ENCODE measurements at regions not wholly inside any gene's neighbourhood (a gene's known extent, or its start where the extent isn't known, plus 50 kb on each side); places are given as distances from the start of the nearest gene placed in this dataset.

DNA sequence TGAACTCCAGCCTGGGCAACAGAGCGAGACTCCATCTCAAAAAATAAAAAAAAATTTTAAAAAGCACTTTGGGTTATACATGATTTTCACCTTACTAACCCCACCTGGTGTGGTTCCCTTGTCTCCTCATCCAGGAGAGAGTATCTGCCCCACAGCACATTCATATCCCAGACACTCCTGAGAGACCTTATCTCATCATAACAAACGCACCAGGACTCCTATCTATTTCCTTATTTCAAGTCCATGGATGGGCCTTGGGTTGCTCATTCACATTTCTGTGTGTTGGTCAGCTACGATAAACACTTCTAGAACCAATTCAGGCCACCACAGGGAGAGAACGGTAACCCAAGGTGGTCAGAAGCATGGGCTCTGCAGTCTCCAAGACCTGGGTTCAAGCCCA, 88.6 kb upstream of the SPATA12 start:
- H3K36me3 ChIP-seq (ENCODE audit: control insufficient read depth, insufficient read depth, low read length), result no peaks in the 10 kb centered on the region
- H3K27me3 ChIP-seq (replicated peaks; ENCODE audit: control insufficient read depth, insufficient read depth, low read length), result no peaks in the 10 kb centered on the region
- H3K4me3 ChIP-seq (replicated peaks; ENCODE audit: low read depth, low read length), result no peak overlapping the region
- DNase-seq (ENCODE audit: extremely low read depth, insufficient read length), result no peak
- TF ChIP-seq, protein P1, sequence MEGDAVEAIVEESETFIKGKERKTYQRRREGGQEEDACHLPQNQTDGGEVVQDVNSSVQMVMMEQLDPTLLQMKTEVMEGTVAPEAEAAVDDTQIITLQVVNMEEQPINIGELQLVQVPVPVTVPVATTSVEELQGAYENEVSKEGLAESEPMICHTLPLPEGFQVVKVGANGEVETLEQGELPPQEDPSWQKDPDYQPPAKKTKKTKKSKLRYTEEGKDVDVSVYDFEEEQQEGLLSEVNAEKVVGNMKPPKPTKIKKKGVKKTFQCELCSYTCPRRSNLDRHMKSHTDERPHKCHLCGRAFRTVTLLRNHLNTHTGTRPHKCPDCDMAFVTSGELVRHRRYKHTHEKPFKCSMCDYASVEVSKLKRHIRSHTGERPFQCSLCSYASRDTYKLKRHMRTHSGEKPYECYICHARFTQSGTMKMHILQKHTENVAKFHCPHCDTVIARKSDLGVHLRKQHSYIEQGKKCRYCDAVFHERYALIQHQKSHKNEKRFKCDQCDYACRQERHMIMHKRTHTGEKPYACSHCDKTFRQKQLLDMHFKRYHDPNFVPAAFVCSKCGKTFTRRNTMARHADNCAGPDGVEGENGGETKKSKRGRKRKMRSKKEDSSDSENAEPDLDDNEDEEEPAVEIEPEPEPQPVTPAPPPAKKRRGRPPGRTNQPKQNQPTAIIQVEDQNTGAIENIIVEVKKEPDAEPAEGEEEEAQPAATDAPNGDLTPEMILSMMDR (IDR thresholded peaks at IDR 0.05; ENCODE audit: insufficient read depth, low read length, poor library complexity, severe bottlenecking), result no peak

GRCh38 chr3:56971261-56971660, 89.2 kb upstream of the SPATA12 start:
- Histone ChIP-seq H3K36me3 (ENCODE audit: control insufficient read depth, insufficient read depth, low read length) (no peaks in the 10 kb centered on the region), H3K4me3 (replicated peaks; ENCODE audit: low read depth, low read length) (no peak overlapping the region), H3K27me3 (replicated peaks; ENCODE audit: control insufficient read depth, insufficient read depth, low read length) (no peaks in the 10 kb centered on the region)
- TF ChIP-seq, protein P1 (IDR thresholded peaks at IDR 0.05; ENCODE audit: insufficient read depth, low read length, poor library complexity, severe bottlenecking), result no peak
- no peak for DNase-seq (ENCODE audit: extremely low read depth, insufficient read length)

- TF ChIP-seq, protein P1 (IDR thresholded peaks at IDR 0.05; ENCODE audit: insufficient read depth, low read length, poor library complexity, severe bottlenecking), result no peak
- no peak for DNase-seq (ENCODE audit: extremely low read depth, insufficient read length)
- H3K4me3 ChIP-seq (replicated peaks; ENCODE audit: low read depth, low read length), result no peak overlapping the region
- no peaks in the 10 kb centered on the region for H3K27me3 ChIP-seq (replicated peaks; ENCODE audit: control insufficient read depth, insufficient read depth, low read length)
- no peaks in the 10 kb centered on the region for H3K36me3 ChIP-seq (ENCODE audit: control insufficient read depth, insufficient read depth, low read length)
Observed at GRCh38 chr3:56970461-56970879, 90.0 kb upstream of the SPATA12 start.

GRCh38 chr3:56969851-56970250, 90.6 kb upstream of the SPATA12 start:
- no peak for DNase-seq (ENCODE audit: extremely low read depth, insufficient read length)
- H3K4me3 ChIP-seq (replicated peaks; ENCODE audit: low read depth, low read length), result no peak overlapping the region
- TF ChIP-seq, protein P1 (IDR thresholded peaks at IDR 0.05; ENCODE audit: insufficient read depth, low read length, poor library complexity, severe bottlenecking), result no peak
- H3K36me3 ChIP-seq (ENCODE audit: control insufficient read depth, insufficient read depth, low read length), result no peaks in the 10 kb centered on the region
- H3K27me3 ChIP-seq (replicated peaks; ENCODE audit: control insufficient read depth, insufficient read depth, low read length), result no peaks in the 10 kb centered on the region

- Histone ChIP-seq H3K36me3 (ENCODE audit: control insufficient read depth, insufficient read depth, low read length) (no peaks in the 10 kb centered on the region), H3K27me3 (replicated peaks; ENCODE audit: control insufficient read depth, insufficient read depth, low read length) (no peaks in the 10 kb centered on the region), H3K4me3 (replicated peaks; ENCODE audit: low read depth, low read length) (no peak overlapping the region)
- TF ChIP-seq, protein P1 (IDR thresholded peaks at IDR 0.05; ENCODE audit: insufficient read depth, low read length, poor library complexity, severe bottlenecking), result no peak
- DNase-seq (ENCODE audit: extremely low read depth, insufficient read length), result no peak
Observed at GRCh38 chr3:56966509-56966908, 94.0 kb upstream of the SPATA12 start.

DNA sequence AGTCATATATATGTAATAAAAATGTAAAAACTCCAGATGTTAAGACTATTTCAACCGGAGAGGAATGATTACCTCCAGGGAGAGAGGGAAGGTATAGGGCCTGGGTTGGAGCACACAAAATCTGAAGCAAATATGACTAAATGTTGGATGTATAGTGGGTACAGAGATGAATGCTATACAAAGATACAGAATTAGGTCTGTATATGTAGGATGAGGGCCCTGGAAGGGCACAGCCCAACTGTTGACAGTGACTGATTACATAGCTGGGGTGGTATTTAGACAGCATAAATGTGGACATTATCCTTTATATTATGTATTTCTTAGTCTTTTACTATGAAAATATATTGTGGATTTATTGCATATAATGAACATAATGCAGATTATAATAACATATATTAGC, 94.4 kb upstream of the SPATA12 start:
- Histone ChIP-seq H3K27me3 (replicated peaks; ENCODE audit: control insufficient read depth, insufficient read depth, low read length) (no peaks in the 10 kb centered on the region), H3K4me3 (replicated peaks; ENCODE audit: low read depth, low read length) (no peak overlapping the region), H3K36me3 (ENCODE audit: control insufficient read depth, insufficient read depth, low read length) (no peaks in the 10 kb centered on the region)
- no peak for DNase-seq (ENCODE audit: extremely low read depth, insufficient read length)
- TF ChIP-seq, protein P1 (IDR thresholded peaks at IDR 0.05; ENCODE audit: insufficient read depth, low read length, poor library complexity, severe bottlenecking), result no peak
